ENCODE measurements at regions not wholly inside any gene's neighbourhood (a gene's known extent, or its start where the extent isn't known, plus 50 kb on each side); places are given as distances from the start of the nearest gene placed in this dataset.

GRCh38 chr2:217105733-217106649 lies 246.1 kb upstream of the TNP1 start:
- TF ChIP-seq TCF12 (IDR thresholded peaks at IDR 0.05; ENCODE audit: low read depth, low read length) = no peak
- TF ChIP-seq POLR2A (IDR thresholded peaks at IDR 0.05; ENCODE audit: low read depth, low read length) = no peak
- no peak for TF ChIP-seq NFIC (IDR thresholded peaks at IDR 0.05; ENCODE audit: low read depth, low read length)
- no peak for TF ChIP-seq CTCF (IDR thresholded peaks at IDR 0.05 in 2 of 3, conservative IDR thresholded peaks at IDR 0.05 in 1 of 3; ENCODE audit: control insufficient read depth in 2 of 3, extremely low read depth in 1 of 3, insufficient read depth in 1 of 3, low read depth in 3 of 3, low read length in 3 of 3)
- no peak for TF ChIP-seq POLR2AphosphoS5 (IDR thresholded peaks at IDR 0.05; ENCODE audit: low read length)
- no peak for TF ChIP-seq HDGF (IDR thresholded peaks at IDR 0.05)
- TF ChIP-seq ZNF24 (IDR thresholded peaks at IDR 0.05) = no peak
- no peak for TF ChIP-seq CHD1 (IDR thresholded peaks at IDR 0.05; ENCODE audit: low read depth, low read length)
- TF ChIP-seq ATF3 (IDR thresholded peaks at IDR 0.05; ENCODE audit: borderline replicate concordance, extremely low read depth, low read depth, low read length) = no peak
- TF ChIP-seq YY1 (IDR thresholded peaks at IDR 0.05; ENCODE audit: low read depth, low read length) = no peak
- no peak for TF ChIP-seq POU2F2 (IDR thresholded peaks at IDR 0.05; ENCODE audit: borderline replicate concordance, low read depth, low read length)
- no peak for TF ChIP-seq ZBTB40 (IDR thresholded peaks at IDR 0.05; ENCODE audit: borderline replicate concordance)

All from GM12878 (cell line).